ENCODE measurements at regions not wholly inside any gene's neighbourhood (a gene's known extent, or its start where the extent isn't known, plus 50 kb on each side); places are given as distances from the start of the nearest gene placed in this dataset.
A peak's percentile ranks its signal among the peaks of the same experiment; 100 is the strongest.

DNA sequence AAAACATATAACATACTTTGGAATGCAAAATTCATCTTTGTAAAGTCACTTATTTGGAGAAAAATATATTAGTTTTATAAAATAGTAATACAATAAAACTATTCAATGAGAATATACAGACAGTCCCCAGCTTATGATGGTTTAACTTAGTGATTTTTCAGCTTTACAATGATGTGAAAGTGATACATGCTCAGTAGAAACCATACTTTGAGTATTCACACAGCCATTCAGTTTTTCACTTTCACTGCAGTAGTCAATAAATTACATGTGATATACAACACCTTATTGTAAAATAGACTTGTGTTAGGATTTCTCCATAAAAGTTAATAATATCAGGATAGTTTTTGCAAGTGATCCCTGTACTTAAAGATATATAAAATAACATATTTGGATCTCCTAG is 436.0 kb downstream of the CENPC start:
- no peak for DNase-seq

DNA sequence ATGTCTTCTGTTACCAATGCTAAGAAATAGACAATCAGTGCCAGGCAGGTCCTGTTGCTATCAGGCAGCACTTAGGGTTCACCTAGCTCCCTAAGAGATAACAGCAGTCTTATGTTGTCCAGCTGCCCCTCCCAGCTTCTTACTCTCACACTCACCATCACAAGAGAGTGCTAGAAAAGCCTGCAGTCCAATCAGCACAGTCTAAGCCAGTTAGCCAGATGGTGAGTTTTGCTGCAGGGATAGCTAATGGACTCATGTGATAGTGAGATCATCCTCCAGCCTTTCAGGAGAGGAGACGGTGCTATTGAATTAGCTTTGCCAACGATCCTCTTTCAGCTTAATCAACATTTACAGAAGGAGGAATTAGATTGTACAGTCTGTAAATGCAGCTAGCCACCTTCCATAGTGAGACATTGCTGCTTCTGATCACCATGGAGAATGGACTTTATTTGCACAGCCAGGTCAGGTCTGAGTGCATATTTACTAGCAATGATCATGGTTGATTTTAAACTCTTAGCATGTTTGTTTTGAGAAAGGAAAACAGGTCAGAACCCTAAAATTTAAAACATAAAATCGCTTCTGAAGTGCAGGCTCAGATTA is 438.3 kb downstream of the CENPC start:
- DNase-seq = peak; percentile 54 to 81 (median 78)

DNA sequence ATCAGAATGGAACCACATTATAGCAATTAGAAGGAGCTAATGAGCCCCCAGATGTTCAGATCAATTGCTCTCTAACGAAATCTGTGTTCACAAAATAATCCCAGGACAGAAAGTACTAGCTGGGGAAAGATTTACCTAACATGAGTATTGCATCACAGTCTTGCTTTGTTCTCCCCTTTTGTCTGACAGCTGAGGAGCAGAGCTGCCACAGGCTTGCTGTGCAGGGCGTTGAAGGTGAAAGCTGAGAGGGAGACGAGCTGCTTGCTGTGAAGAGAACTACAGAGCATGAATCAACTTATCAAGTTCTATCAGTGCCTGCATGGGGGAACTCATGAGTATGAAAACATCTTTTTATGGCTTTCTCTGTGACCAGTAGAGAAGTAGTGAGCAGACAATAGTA is 441.2 kb downstream of the CENPC start:
- peak in 1 of 3 experiments; percentile 9 for DNase-seq

DNA sequence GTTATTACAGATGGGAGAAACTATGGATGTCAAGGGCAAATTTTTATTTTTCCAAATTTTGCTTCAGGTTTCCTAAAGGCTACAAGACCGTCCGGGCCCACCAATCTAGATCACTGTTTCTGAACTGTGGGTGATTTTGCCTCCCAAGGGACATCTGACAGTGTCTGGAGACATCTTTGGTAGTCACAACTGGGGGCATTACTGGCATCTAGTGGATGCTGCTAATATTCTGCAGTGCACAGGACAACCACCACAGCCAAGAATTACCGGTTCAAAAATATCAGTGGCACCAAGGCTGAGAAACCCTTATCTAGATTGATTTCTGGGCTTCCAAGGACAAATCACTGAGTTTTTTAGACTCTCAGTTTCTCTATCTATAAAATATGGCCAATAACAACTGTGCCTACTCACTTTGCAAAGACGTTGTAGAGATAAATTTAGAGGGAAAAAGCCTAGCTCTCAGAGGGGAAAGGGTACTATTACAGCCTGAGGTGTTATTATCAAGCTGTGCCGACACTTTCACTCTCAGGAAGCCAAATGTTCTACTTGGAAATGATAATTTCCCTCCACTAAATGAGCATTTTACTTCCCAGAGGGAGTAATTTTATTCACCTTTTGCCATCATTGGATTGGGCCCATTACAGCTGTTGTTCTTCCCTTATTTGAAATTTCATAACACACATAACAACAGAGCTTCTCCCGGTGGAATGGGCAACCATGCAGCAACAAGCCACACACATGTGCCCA is 442.1 kb downstream of the CENPC start:
- no peak for DNase-seq

DNA sequence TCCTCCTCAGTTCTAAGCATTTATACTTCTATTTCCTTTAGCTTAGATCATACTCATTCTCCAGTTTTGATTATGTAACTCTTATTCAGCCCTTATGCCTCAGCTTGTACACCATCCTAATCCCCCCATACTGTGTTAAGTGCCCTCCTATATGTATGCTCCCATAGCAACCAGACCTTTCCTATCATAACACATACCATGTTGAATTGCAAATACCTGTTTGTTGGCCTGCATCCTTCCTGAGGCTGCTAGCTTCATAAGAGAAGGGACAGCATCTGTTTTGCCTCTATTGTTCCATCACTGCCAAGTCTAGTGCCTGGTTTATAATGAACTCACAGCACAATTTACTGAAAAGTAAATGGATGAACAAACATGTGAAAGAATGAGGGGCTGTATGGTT is 443.7 kb downstream of the CENPC start:
- DNase-seq = peak in 1 of 3 experiments; percentile 51

DNA sequence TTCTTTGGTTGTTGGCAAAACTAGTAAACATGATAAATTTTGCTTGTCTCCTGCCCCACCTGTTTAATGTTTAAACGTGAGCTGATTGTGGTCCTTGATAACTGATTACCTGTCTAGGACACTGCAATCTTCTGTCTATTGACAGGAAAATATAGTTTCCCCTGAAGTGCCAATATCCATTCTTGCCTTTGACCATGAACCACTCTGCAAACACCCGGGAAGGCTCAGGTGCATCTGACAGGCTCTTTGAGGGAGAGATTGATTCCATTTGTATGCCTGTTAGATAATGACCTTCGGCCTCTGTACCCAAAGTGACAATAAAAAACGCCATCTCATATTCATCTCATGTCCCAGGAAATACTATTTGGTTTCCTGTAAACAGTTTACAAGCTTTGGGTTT is 453.0 kb downstream of the CENPC start:
- DNase-seq = peak; percentile 14 to 77 (median 53)

DNA sequence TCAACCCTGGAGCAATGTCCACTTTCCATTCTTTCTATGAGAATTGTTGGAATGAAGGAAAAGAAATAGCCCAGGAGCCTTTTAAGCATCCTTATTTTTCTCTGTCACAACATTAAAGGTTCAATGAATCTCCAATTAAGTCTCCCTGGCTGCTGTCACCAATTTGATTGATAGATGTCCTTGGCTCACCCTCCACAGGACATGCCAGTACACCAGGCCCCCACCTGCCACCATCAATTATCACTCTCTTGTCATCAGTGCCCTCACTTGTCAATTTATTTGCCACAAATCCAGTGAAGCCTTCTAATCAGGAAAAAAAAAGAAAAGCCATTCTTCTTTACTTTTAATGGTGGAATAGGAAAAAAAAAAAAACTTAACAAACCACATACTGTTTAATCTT is 453.6 kb downstream of the CENPC start:
- peak in 2 of 3 experiments; percentile 15 to 72 for DNase-seq

DNA sequence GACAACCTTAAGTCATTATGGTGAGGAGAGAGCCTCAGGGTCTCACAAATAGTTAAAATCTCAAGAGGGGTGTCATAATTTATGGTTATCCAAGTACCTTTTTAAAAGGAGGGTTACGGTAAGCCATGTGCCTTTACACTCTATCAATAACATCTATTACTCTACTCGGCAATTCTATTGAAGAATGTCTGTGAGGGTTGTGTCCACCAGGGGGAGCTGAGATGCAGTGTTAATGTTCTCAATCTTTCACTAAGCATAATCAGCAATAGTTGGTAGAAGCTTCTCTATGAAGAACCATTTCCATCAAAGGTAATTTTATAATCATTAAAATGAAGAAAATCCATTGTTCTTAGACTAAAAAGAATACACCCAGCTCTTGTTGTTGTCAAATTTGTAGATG is 457.4 kb downstream of the CENPC start:
- DNase-seq = peak; percentile 5 to 51 (median 38)

DNA sequence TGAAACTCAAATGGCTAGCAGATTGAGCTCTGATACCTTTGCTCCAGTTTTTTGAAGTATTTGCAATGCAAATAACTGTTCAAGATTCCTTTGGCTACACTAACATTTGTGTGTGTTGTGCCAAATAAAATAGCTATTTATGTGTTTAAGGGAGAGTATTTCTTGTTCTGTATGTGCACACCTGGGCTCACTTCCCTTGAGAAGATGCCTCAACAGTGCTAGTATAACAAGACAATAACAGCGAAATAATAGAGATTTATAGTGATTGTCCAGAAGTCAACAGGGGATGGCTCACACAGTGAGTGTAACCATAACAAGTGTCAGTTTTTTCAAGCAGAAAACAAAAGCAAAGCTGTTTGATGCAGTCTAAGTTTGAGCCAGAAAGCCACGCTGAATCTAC is 460.5 kb downstream of the CENPC start:
- no peak for DNase-seq

DNA sequence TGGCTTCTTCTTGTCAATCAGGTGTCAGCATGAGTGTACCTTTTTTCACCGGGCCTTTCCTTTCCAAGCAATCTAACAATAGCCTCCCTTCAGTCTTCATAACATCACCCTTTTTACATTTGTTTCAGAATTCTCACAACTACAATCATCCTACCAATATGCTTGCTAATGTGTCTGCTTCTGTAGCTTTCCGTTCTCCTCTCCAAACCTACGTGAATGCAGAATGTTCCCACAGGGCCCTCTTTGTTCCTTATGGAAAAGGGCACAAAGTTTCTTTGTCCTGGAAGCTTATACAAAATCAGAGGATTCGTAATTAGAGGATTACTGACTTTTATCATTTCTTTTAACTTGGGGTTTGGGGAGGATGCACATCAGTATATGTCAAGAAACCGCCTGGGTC is 461.8 kb downstream of the CENPC start:
- DNase-seq = no peak

DNA sequence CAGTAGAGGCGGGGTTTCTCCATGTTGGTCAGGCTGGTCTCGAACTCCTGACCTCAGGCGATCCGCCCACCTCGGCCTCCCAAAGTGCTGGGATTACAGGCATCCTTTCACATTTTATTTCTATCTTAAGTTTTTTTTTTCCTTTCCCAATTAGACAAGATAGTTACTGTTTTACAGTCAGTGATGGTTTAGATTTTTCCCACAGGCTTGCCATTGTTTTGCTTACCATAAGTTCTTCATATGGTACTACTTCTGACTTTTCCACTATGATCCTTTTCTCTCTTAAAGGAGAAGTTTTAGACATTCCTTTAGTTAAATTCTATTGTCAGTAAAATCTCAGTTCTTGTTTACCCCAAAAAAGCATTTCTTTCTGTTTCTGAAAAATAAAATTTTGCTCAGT is 462.6 kb downstream of the CENPC start:
- no peak for DNase-seq

DNA sequence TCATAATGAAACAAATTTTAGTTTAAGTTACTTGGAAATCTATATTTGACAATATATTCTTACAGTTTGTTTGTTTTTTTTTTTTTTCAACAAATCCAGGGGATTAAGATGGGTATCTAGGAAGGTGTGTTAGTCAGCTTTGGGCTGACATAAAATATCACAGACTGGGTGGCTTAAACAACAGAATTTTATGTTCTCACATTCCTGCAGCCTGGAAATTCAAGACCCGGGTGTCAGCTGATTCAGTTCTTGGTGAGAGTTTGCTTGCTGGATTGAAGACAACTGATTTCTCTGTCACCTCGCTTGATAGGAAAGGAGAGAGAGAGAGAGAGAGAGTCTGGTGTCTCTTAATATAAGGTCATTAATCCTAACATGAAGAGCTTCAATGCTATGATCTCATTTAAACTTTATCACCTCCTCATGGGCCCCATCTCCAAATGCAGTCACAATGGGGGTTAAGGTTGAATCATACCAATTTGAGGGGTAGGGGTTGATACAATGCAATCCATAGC is 465.2 kb downstream of the CENPC start:
- no peak for DNase-seq

DNA sequence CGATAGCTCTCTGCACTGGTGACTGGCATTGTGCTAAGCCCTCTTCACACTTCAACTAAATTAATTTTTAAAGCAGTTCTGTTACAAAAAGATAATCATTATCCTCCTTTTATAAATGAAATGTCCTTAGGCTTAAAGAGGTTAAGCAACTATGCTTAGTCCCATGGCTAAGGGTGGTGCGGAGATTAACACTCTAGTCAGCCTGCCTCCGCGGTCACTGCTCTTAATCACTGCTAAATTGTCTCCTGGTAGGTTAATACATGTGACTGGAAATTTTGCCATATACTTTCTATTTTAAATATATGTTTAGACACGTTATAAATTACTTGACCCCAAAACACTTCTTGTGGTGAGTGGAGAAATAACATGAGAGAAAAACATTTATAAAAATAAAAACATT is 473.7 kb downstream of the CENPC start:
- peak in 1 of 3 experiments; percentile 8 for DNase-seq

DNA sequence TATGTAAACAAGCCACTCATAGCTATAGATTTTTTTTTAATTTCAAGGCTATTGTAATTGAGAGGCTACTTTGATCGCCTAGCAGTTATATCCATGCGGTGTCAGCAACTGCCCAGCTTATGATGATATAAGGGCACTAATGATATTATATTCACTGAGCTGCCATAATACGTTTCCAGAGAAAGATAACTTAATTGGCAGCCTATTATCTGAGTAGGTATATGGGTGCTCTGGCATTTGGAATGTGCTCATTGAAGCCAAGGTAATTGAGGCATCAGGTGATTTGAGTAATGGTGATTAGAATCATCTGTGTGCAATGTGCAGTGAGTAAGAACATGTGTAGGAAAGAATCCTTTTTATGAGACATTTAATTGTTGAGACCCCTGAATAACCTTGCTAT is 490.0 kb downstream of the CENPC start:
- no peak for DNase-seq

DNA sequence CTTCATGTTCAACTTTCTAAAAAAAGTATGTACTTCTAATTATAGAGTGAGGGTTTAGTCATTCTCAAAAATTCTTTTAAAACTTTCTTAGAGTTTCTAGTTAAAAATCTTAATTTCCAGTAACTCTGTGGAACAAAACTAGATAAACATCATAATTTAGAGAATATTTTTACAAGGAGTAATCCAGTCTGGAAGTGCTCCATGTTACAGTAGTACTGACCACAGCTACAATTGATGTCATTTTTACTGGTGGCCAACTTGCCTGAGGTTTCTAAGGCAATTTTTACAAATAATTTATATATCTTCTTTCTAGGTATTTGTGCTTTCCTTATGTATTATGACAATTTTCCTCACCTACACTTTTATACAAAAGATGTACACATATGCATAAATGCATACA is 490.4 kb downstream of the CENPC start:
- DNase-seq = no peak

DNA sequence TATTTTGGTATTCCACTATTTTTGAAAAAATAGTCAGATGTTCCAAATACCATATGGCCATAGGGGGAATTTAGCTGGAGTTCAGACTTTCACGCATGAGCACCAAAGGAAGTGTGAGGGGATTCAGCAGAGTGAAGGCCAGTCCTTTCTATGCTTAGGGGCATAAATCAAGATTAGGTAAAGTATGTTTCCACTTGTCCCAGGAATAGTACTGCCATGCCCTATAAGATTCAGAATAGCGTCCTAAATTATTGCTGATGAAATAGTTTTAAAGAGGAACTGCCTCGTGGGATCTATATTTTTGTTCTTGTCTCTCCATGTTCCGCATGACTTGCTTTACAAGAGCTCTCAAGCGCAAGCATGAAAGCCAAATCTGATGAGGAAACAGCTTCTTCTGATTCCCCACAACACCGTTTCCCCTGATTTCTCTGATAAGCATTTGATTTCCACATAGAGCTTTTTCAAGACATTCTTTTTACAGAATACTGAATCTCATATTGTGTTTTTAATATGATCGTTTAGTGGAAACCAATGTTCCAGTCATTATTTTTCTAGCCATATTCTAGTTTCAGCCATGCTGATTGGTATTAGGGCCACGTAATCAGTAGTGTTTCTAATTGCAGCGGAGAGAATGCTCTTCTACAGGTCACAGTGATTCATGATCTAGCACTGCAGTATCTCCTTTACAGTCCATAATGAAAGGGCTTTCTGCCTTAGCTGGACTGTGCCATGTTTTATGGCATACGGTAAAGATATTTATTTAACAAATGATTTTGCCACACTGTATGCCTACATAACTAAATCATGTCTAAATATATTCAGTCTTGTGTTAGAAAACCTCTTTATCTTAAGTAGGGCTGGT is 492.3 kb downstream of the CENPC start:
- DNase-seq = peak; percentile 16 to 99 (median 69)

DNA sequence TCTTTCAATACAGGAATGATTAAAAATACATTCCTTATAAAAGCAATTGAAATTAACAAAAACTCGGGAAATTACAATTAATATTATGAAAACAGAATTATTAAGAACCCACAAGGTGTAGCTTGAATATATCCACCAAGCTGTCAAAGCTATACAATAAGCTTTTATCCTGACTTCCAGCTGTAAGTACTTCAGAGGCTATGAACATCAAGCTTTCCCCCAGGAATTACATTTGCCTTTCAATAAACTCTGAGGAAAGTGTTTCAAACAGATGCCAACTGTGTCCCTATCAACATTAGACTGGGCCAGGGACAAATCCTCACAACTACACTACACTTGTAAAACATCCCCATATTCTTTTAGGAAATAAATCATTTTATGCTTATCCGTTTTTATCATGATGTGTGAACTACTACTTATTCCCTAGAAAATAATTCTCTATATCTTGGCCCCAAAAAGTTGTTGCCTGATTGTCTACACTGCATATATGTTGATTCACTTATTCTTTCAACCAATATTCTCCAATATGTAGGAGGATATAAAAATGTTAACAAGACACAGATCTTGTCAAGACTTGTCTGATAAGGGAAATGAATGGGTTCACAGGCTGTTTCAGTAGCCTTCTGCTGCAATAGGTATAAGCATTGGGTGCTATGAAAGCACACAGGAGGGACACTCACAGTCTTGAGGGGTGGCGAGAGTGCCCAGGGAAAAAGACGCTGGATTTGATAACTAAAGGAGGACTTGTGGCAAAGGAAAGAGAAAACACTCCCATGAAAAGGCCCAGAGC is 494.1 kb downstream of the CENPC start:
- no peak for DNase-seq

DNA sequence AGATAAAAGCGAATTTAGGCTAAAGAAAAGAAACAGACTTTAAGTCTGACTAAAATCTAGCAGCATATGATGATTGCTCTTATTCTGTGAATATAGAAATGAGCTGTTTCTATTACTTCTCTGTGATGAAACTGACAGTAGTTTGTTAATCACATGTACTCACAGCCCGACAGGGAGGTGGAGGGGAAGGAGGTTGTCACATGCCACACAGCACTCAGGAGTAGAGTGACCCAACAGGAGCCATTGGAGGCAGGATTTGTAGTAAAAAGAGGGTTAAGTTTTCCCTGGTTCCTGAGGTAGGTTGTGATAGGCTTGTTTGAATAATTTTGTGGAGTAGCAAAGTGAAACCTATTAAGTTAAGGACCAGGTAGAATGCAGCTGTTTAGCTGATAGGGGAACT is 495.9 kb downstream of the CENPC start:
- DNase-seq = peak in 1 of 3 experiments; percentile 28

DNA sequence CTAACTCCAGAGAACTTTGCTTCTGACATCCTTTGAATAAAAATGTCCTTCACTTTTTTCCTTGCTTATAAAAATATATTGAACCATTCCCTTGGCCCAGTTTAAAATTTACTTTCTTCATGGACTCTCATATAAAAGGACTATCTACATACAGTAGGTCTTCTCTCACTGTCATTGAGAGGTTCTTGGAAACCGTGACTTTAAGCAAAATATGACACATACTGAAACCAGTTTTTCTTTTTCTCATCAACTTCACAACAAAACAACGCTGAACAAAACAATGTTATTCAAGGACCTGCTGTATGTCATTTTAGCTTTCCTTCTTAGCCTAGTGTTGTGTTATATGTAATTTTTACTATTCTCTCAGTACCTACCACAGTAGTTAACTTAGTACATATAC is 496.8 kb downstream of the CENPC start:
- DNase-seq = no peak

DNA sequence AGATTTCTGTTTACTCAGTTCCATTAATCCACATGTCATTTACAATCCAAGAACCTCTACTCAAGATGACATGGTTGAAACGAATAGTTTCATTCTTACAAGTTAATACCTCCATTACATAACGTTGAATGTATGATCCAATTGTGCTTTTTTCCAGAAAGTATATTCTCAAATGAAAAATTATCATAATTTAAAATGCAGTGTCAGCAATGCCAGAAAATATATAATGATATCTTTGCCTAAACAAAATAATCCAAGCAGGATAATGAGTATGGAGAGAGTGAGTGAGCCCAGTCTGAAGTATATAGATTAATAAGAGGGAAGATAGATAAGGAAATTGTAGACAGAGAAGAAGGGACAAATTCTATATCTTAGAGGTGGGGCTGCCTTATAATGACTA is 505.0 kb downstream of the CENPC start:
- DNase-seq = no peak

DNA sequence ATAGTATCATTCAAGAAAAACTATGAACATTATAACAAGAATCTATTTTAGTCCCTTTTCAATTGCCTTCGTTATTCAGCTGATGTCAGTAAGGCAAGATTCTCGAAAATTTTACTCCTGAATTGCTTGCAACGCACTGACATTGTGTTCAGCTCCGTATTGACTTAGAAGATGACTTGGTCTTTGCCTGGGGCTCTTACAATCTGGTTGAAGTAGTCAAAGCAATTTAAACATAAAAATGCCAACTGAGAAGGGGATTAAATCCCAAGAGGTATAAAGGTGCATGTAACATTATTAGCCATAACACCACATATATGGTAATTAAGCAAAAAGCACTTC is 507.1 kb downstream of the CENPC start:
- DNase-seq = peak in 1 of 3 experiments; percentile 50

DNA sequence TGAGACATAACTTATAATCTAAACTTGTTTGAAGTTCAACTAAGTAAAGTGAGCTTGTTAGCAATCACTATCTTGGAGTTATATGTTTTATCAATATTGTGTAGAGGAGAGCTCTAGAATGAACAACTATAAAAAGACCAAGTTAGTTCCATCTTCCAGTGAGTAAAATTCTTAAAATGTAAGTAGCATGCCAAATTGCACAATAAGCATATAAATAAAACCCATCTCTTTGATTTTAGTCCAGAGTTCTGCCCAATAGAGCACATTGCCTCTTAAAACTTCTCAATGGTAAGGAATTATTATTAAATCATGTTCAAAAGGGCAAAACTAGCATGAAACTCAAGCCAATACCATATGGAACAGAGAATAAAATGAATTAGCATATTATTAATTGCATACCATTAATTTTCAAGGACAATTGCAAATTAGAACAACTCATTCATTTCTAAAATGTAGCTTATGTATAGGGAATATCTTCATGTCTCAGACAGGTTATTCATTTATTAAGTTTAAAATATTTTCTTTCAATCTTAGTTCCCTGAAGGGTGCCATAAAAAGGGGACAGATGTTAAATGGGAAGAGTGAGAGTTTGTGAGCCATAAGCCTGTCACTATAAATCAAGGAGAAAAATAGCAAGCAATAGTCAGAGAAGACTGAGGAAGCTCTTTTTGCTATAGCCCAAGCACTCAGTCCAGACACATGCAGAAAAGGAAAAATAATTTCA is 507.6 kb downstream of the CENPC start:
- peak in 1 of 3 experiments; percentile 45 for DNase-seq
